ENCODE measurements at regions not wholly inside any gene's neighbourhood (a gene's known extent, or its start where the extent isn't known, plus 50 kb on each side); places are given as distances from the start of the nearest gene placed in this dataset.
A peak's percentile ranks its signal among the peaks of the same experiment; 100 is the strongest.
"Not testable (repeated sequence)": the region's sequence is repeated elsewhere in the genome, so short reads cannot be mapped to it uniquely, and the experiment has no call there.

DNA sequence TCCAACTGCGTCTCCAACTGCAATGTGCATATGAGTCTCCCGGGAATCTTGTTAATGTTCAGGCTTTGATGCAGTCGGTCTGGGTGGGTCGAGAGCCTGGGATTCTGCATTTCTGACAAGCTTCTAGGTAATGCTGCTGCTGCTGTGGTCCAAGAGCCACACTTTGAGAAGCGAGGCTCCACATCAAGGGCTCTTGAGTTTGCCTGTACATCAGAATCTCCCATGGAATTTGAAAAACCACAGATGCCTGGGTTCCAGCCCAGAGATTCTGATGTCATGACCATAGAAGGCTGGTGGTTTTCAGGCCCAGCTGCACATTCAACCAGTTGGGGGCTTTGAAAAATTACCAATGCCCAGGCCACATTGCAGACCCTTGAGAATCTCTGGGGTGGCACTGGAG lies 93.9 kb upstream of the TARDBP start:
- Histone ChIP-seq H3K27me3 (replicated peaks; ENCODE audit: control insufficient read depth, insufficient read depth, low read length) (no peaks in the 10 kb centered on the region; the same call in 1 of the 2 replicates), H3K4me3 (replicated peaks; ENCODE audit: low read depth, low read length) (no peak overlapping the region), H3K36me3 (ENCODE audit: control insufficient read depth, insufficient read depth, low read length) (no peaks in the 10 kb centered on the region)
- no peak for TF ChIP-seq CTCF (IDR thresholded peaks at IDR 0.05; ENCODE audit: insufficient read depth, low read length, poor library complexity, severe bottlenecking)
- DNase-seq (ENCODE audit: extremely low read depth, insufficient read length): no peak

DNA sequence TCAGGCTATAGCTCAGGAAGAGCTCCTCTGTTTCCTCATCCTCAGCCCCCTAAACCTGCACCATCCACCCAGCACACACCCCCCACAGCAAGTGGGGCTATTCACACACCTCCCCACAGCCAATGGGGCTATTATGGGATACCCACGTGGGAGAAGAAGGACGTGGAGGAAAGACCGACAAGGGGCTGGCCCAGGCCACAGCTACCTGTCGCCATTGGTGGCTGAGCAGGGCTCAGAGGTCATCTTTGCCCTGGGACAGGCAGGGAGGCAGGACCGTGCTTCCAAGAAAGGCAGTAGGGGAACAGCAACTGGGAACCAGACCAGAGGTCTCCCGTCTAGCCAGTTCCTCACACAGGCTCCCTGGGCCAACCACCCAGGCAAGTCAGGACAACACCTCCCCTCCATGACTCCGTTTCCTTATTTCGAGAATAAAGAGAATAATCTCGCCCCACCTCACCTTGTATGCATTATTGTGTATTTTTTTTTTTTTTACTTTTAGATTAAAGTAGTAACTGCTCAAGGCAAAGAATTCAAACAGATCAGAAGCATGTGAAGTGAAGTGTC lies 92.3 kb upstream of the TARDBP start:
- H3K27me3 ChIP-seq (replicated peaks; ENCODE audit: control insufficient read depth, insufficient read depth, low read length): no peaks in the 10 kb centered on the region; the same call in 1 of the 2 replicates
- no peaks in the 10 kb centered on the region for H3K36me3 ChIP-seq (ENCODE audit: control insufficient read depth, insufficient read depth, low read length)
- no peak for TF ChIP-seq CTCF (IDR thresholded peaks at IDR 0.05; ENCODE audit: insufficient read depth, low read length, poor library complexity, severe bottlenecking)
- no peak overlapping the region for H3K4me3 ChIP-seq (replicated peaks; ENCODE audit: low read depth, low read length)
- DNase-seq (ENCODE audit: extremely low read depth, insufficient read length): no peak

DNA sequence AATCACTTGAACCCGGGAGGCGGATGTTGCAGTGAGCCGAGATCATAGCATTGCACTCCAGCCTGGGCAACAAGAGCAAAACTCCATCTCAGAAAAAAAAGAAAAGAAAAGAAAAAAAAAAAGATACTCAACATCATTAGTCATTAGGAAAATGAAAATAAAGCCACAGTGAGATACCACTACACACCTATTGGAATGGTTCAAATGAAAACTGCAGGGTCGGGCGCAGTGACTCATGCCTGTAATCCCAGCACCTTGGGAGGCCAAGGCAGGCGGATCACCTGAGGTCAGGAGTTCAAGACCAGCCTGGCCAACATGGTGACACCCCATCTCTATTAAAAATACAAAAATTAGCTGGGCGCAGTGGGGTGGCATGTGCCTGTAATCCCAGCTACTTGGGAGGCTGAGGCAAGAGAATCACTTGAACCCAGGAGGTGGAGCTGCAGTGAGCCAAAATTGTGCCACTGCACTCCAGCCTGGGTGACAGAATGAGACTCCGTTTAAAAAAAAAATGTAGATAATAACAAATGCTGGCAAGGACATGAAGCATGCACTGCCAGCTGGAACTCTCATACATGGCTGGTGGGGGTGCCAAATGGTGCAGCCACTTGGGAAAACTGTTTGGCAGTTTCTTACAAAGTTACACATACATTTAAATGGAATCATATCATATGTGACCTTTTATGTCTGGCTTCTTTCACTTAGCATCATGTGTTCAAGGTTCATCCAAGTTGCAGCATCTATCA lies 90.0 kb upstream of the TARDBP start:
- not testable (repeated sequence) for DNase-seq (ENCODE audit: extremely low read depth, insufficient read length)

DNA sequence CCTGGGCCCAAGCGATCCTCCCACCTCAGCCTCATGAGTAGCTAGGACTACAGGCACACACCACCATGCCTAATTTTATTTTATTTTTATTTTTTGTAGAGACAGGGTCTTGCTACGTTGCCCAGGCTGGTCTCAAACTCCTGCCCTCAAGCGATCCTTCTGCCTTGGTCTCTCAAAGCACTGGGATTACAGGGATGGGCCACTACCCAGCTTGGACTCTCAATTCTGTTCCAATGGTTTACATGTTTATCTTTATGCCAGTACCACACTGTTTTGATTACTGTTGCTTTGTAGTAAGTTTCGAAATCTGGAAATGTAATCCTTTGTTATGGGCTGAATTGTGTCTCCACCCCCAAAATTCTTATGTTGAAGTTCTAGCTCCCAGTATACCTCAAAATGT lies 88.4 kb upstream of the TARDBP start:
- no peak for TF ChIP-seq CTCF (IDR thresholded peaks at IDR 0.05; ENCODE audit: insufficient read depth, low read length, poor library complexity, severe bottlenecking)
- H3K4me3 ChIP-seq (replicated peaks; ENCODE audit: low read depth, low read length): no peak overlapping the region
- no peak for DNase-seq (ENCODE audit: extremely low read depth, insufficient read length)
- no peaks in the 10 kb centered on the region for H3K36me3 ChIP-seq (ENCODE audit: control insufficient read depth, insufficient read depth, low read length)
- H3K27me3 ChIP-seq (replicated peaks; ENCODE audit: control insufficient read depth, insufficient read depth, low read length): no peaks in the 10 kb centered on the region; the same call in none of the 2 replicates

More for the DNA sequence above, 90.0 kb upstream of the TARDBP start:
- H3K36me3 ChIP-seq (ENCODE audit: control insufficient read depth, insufficient read depth, low read length); H3K4me3 ChIP-seq (replicated peaks; ENCODE audit: low read depth, low read length); H3K27me3 ChIP-seq (replicated peaks; ENCODE audit: control insufficient read depth, insufficient read depth, low read length): not testable (repeated sequence)

DNA sequence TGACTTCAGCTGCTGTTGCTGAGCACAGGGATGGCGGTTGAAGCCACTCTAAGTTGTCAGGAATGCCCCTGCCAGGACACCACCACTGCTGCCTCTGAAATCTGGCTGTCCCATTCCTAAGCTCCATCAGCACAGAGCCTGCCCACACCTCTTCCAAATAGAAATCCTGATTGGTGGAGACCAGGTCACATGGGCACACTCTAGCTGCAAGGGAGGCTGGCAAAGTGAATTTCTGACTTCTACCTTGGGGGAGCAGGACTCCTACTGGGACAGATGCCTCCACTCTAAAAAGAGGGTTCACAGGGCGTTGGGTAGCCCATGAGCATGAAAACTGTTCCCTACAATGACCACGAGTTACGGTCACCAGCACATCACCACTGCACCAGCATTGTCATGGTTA lies 83.8 kb upstream of the TARDBP start:
- TF ChIP-seq CTCF (IDR thresholded peaks at IDR 0.05; ENCODE audit: insufficient read depth, low read length, poor library complexity, severe bottlenecking): no peak
- Histone ChIP-seq H3K36me3 (ENCODE audit: control insufficient read depth, insufficient read depth, low read length) (no peaks in the 10 kb centered on the region), H3K4me3 (replicated peaks; ENCODE audit: low read depth, low read length) (no peak overlapping the region), H3K27me3 (replicated peaks; ENCODE audit: control insufficient read depth, insufficient read depth, low read length) (no peaks in the 10 kb centered on the region; the same call in none of the 2 replicates)
- DNase-seq (ENCODE audit: extremely low read depth, insufficient read length): no peak

- Histone ChIP-seq H3K4me3 (replicated peaks; ENCODE audit: low read depth, low read length) (no peak overlapping the region), H3K36me3 (ENCODE audit: control insufficient read depth, insufficient read depth, low read length) (no peaks in the 10 kb centered on the region), H3K27me3 (replicated peaks; ENCODE audit: control insufficient read depth, insufficient read depth, low read length) (no peaks in the 10 kb centered on the region; the same call in 1 of the 2 replicates)
- DNase-seq (ENCODE audit: extremely low read depth, insufficient read length): peak; percentile 39
- no peak for TF ChIP-seq CTCF (IDR thresholded peaks at IDR 0.05; ENCODE audit: insufficient read depth, low read length, poor library complexity, severe bottlenecking)
Measured at GRCh38 chr1:10932088-10932487, 80.4 kb upstream of the TARDBP start.
